Activated naive CD4-positive, alpha-beta T cell treated with Interleukin-2 at 50 U/mL for 16 hours (primary cell): ENCODE measurements at regions not wholly inside any gene's neighbourhood (a gene's known extent, or its start where the extent isn't known, plus 50 kb on each side); places are given as distances from the start of the nearest gene placed in this dataset.

Experiments
- DNase-seq: peaks from one replicate; pipeline ENCODE4 v3.0.0-alpha.2; 2020

DNA sequence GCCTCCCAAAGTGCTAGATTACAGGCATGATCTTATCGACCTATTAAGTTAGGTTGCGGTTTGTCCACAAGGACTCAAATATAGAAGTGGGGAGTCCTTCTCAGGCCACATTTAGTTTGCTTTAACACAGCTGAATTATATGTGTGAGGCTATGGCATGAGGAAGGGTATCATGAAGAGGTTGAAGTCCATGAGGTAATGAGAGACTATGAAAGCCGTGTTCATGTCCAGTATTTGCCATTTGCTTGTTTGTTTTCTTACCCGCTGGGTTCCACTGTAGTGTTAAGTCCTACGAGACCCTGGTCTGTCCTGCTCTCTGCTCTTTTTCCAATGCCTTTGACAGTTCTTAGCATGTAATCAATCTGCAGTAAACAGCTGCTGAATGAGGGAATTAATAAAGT is 1072.4 kb upstream of the EEF2KMT start:
- DNase-seq, result no peak

DNA sequence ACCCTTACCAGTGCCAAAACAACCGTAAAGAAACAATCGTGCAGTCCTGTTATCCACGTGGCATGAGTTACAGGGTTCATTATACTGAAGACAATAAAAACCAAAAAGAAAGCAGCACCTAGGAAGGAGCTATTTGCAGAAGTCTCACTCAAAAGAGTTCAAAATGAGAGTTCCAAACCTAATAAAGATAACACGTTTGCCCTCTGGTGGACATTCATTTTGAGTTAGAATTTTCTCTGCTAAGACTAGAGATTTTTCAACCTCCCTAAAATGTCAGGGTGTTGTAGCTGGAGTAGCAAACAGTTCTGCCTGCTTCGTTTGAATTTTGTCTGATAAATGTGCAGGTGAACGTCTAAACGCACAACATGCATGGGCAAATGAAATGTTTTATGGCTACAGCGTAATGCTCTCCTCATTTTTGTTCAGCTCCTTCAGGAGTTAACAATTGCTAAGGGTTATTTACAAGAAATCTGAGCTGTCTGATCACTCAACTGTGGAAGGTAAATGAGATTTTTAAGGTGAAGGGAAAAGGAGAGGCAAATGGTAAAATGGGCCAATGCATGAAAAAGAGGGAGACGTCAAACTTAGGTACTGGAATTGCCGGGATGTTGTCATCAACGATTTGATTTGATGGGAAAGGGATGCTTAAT is 1067.9 kb upstream of the EEF2KMT start:
- DNase-seq, result no peak

DNA sequence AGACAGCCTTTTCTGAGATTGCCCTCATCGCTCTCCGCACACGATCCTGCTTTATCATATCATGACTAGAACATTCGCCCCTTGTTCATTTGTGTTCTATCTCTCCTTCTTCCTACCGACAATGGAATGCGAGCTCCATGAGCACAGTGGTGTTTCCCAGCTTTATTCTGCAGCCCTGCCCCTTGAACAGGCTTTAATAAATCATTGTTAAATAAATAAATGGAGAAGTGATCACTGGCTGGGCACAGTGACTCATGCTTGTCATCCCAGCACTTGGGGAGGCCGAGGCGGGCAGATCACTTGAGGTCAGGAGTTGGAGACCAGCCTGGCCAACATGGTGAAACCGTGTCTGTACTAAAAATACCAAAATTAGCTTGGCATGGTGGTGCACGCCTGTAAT is 1063.3 kb upstream of the EEF2KMT start:
- no peak for DNase-seq

DNA sequence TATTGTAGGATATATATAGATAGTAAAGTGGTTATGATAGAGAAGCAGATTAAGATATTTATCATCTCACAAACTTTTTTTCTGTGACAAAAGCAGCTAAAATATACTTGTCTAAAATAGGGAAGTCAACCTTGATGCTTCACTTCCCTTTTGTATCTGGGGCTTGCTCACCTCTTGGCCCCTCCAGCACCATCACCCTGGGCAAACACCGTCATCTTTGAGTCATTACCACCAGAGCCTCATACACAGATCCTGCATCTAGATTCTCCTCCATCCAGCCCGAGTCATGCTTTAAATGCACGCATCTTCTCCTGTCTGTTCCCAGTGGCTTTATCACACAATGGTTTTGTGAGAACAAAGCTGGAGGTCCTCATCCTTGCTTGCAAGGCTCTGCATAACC is 1062.7 kb upstream of the EEF2KMT start:
- DNase-seq, result no peak

DNA sequence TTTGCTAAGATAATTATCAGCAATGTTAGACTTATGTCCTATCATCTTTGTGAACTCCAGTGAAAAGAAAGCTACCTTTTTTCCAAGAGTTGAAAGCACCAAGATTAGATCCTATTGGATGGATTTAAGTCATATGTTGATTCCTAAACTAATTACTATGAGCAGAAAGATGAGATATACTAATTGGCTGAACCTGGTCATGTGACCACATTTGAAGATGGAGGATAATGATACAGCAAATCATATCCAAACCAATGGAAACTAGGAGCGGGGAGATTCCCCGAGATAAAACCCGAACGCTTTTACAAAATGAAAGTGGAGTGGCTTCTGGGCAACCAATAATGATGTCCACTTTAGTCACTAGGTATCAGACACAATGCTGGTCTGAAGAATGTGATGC is 1060.2 kb upstream of the EEF2KMT start:
- no peak for DNase-seq

DNA sequence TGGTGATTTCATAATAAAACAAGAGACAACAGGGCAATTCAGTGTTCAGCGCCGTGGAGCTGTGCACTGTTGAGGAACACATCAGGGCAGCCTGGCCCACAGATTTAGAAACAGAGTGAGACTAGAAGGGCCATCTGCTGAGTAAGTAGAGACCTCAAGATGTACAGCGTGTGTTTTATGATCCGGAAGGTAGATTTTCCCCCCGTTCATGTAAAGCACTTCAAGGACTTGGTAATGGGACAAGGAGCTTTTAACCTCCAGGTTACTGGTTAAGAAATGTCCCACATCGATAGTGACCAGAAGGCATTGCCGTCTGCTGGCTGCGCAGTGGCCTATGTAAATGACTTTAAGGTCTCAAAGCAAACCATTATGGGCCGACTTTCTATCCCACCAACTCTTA is 1057.7 kb upstream of the EEF2KMT start:
- no peak for DNase-seq

DNA sequence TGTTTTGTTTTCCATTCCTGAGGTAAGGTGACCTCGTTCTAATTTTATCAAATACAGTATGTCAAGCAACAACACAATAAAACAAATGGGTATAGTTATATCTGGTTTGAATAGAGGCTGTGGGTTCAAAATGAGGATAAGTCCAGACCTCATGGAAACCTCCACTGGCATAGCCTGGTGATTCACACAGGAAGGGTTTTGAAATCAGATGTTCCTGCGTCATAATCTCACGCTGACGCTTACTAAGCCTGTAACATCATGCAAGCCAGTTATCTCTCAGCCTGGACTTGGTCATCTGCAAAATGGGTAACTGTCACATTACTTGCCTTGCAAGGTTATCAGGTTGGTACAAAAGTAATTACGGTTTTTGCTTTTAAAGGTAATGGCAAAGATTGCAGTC is 1056.3 kb upstream of the EEF2KMT start:
- no peak for DNase-seq

DNA sequence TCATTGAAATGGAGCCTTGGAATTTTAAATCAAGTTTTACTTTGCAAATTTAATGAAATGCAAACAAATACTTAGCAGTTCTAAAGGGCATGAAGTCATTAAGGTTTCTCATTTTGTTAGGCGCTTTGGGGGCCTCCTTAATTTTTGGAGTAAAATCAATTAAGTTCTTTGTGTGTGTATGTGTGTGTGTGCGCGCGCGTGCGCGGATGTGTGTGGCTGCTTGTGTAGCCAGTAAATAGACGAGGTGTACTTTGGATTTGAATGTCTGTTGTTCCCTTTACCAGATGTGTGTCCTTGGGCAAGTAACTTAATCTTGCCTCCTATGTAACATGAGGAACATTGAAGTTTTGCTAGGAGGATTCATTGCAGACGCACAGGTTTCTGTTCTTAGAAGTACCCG is 1051.4 kb upstream of the EEF2KMT start:
- no peak for DNase-seq

DNA sequence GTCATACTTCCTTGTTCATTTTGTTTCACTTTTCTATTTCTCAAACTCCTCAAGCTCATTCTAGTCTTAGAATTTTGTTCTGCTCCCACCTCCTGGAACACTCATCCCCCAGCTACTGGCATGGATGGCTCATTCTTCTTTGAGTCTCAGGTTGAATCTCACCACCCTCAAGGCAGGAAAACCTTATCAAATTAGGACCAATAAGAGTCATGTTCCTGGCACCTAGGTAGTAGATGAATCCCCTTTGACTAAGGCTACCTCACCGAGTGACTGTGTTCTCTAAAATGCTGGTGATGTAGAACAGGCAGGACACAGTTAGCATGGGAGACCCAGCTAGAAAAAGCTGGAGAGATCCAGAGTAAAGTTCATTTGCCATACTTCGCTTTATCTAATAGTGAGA is 1050.8 kb upstream of the EEF2KMT start:
- DNase-seq, result no peak

DNA sequence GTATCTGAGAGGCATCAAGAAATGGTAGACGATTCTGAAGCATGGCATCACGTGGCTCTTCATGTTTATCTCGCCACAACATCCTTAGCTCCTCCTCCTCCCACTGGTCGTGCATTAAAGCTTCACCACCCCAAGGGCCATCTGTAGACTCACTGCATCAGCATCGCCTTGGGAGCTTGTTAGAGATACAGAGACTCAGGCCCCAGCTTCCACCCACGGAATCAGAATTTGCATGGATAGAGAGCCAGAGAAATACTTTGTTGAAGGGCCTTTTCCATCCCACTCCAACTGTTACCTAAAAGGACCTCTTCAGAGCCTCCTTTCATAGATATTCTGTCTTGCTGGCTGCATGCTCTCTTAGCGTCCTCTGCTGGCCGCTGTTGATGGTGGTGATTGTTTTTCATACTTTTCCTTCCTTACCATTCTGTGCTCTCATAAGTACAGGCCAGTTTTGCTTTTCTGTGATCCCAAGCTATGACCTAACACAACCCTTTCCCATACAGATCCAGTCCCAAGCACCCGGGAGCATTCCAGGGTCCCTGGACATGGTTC is 1049.4 kb upstream of the EEF2KMT start:
- DNase-seq, result no peak

DNA sequence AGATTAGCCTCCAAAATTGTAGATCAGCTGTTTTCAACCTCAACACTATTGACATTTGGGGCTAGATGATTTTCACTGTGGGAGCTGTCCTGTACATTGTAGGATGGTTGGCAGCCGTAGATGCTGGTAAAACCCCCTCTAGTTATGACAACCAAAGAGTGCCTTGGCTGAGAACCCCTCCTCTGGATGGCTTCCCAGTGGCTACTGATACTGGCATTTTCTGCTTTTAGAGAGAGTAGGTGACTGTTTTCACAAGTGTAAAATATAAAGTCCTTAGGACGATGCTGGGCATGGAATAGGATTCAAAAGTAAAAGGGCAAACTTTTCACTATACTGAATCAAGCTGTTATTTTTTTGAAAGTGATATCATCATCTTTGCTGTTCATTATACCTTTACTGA is 1048.8 kb upstream of the EEF2KMT start:
- no peak for DNase-seq

DNA sequence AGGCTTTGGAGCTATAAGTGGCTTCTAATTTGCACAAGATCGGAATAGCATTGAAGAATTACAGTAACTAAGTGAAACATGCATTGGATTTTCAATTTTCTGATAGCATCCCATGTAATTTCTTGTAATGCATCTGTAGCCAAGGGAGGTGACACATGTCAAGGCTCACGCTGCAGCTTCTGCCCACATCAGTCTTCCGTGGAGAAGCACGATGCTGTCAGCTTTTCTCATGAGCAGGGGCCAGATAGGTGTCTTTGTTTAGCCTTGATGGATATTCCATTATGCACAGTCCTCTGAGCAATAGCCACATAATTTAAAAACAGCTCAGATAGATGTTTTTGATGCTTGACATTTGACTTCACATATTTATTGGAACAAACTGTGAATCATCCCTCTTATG is 1046.9 kb upstream of the EEF2KMT start:
- no peak for DNase-seq

DNA sequence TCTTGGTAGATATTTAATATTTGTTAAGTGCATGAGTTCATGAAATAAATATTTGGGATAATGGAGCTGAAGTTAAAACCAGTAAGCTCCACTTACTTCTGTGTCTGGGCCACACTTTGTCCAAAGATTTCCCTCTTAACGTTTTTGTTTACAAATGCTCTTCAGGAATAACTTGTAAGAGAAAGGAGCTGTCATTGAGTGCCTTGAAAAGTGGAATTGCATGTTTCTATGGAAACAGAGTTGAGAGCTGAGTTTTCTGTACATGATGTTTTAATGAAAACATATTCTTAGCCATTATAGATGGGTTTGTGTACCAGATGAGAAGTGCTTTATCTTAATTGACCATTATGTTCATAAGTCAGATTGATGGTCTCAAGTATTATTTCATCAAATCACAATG is 1045.4 kb upstream of the EEF2KMT start:
- DNase-seq, result no peak

DNA sequence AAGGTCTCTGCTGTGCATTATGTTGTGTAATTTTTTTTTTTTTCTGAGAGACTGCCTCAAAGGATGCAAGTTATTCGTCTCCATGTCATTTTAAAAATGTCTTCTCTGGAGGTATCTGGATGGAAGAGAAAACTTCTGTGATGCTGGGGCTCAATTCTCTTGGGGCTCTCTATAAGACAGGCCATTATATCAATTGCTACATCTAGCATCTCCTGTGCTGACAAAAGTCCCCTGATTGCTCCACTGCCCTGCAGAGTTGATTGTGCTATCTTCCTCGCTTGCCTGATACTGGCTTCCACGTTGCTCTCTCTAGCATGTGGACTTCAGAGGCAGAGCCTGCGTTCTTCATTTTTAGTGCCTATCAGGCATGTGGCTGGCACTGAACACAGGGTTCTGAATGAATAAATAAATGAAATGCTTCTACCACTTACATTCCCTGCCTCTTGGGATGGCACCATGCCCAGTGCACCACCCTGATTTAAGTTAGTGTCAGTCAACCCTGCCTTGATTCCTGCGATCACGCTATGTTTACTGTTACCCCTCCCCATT is 1035.5 kb upstream of the EEF2KMT start:
- no peak for DNase-seq

DNA sequence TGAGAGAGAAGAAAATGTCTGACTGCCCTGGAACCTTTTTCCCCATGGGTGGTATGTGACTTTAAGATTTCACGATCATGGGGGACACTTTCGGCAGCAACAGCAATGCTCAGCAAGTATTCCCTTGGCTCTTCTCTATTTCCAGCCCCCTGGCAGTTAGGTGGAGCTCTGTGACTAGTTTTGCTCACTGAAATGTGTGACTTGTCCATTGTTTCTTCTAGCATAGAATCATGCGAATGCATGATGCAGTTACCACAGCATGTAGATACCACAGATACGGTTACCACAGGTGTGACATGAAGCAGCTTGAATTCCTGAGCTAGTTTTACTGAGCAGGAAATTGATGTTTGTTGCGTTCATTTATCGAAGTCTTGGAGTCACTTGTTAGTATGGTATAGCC is 1034.5 kb upstream of the EEF2KMT start:
- no peak for DNase-seq

DNA sequence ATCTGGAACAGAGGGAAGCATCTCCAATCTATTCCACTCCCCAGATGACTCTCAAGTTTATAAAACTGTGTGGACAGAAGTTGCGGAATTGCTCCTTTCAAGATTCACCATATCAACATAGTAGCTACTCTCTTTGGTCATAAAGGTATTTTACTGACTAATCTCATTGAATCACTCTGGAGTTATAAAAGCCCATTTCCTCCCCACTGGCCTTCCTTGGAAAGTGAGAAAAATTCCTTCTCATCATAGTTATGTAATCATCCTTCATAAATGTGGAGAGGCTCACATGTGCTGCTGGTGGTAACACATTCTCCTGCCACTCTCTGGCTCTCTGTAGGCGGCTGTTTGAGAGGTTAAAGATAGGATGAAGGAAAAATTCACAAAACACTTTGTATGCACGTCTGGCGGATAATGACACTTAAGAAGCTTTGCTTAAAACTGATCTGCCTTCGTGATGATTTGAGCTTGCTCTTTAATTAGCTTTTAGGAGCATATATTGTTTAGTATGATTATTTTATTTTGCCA is 1034.0 kb upstream of the EEF2KMT start:
- DNase-seq, result no peak

DNA sequence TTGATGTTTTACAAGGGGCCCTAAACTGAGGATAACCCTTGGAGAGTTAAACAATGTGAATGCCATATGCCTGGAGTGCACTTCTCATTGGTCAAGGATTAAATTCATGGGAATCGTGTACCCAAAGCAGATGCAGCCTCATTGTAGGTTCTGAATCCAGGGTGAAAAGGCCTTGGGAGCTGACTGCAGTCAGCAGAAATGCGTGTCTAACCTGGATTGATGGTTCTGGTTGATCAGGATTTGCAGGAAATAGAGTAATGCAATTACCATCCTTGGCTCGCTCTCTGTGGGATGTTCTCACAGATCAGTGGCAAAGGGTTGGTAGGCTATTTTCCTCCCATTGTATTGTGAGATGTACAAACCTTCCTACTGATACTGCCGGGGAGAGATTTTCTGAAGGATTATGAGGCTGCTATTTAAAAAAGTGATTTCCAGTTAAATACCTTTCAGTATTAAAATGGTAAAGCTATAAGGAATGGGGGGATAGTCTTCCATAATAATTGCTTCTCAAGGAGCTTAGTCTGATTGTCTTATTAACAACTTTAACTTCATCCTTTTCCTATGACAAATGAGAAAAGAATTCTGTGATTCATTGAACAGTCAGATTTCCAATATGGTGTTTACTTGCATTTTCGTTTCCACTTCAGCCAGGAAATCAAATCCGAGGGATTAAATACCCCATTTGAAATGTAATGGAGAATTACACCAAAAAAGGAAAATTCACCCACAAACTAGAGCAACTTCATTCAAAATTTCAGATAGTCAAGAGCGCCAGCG is 1028.1 kb upstream of the EEF2KMT start:
- DNase-seq, result no peak

DNA sequence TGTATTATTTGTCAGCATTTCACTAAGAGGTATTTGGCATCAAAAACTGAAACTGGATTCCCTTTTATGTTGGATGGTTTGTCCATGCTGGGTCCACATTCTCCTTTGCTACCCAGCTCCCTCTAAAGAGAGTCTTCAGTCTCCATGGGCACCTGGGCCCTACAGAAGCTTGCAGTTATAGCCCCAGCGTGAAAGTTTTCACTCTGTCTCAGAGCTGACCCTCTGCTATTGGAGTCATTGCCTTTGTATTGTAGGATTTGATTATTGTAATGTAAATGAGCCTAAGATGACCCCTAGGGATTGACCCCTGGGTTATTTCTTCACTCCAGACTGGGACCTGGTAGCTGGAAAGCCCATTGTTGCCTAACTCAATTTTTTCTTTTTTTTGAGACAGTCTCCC is 1026.5 kb upstream of the EEF2KMT start:
- no peak for DNase-seq

DNA sequence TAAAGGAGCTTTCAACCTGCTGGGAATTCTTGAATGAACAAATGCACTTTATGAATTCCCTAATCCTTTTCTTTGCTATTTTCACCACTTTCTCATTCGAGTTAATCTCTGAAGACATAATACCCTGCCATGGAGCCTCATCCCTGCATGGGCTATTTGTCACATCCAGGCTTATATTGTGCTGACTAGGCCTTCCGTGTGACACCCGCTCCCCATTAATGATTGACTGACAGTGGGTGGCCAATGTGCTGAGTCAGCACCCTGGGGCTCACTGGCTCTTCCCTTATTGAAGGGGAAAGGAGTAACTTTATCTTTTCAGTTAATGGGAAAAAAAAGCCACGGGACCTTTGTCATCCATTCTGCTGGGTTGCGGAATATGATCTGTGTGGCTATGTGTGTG is 1024.8 kb upstream of the EEF2KMT start:
- DNase-seq, result no peak

DNA sequence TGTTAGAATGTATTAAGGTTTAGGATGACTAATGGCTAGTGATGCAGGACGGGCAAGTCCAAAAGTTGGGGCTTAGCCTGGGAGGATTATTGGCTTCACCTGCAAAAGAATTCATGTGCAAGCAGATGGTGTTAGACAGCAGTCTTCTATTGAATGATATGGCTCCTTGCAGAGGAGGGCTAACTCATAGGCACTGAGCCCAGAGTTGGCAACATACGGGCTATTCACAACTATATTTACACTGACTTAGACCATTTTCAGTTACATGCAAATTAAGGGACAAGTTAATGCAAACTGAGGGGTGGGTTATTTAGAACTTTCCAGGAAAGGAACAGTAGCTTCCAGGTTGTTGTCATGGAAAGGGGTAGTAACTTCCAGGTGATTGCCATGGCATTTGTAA is 1017.1 kb upstream of the EEF2KMT start:
- DNase-seq, result no peak

DNA sequence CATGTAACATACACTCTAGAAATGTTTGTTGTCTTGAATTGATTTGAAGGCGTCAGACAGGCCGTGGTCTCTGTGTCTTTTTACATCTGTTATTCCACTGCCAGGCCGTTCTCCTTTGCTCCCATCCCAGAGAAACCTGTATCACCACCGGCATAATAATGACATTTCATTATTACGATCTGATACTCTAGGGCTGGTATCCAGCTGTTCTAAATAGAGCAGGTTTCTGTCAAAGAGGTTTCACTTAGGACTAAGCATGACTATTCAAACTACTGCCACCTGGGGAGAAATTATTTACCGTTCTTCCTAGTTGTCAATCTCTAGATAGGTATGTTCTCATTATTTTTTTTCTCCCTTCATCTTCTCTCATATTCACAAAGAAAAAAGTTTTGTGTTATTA is 1016.2 kb upstream of the EEF2KMT start:
- no peak for DNase-seq

DNA sequence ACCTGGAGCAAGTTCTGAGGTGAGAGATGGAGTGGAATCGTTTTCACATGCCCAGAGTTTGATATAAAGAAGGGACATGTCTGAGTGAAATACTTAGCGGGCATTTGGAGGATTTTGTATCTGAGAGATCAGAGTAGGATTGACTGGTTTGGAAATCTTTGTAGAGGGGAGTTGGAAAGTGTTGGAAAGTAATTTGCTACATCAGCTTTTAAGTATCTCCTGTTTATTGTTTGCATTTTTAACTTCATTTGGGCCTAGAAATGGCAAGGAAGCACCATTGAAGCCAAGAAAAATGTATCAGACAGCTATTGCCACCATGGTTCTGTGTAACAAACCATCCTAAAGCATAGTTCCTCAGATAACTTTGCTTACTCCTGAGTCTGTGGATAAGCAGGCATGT is 1015.1 kb upstream of the EEF2KMT start:
- DNase-seq, result no peak

DNA sequence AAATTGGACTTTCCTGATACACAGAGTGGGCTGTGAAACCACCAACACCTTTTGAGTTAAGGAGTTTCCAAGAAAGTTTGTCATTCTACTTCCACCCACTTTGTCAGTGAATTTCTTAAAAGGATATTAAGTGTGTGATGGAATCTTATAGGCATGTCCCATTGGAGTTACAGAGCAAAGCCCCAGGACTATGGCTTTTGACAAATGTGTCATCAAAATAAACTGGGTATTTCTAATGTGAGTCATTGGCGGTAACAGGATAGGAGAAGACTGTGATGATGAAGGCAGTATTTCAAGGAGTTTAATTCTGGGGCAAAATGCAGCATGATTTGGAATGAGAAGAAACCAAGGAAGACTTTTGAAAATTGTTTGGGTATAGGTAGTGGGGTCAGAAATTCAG is 1013.8 kb upstream of the EEF2KMT start:
- DNase-seq, result no peak

DNA sequence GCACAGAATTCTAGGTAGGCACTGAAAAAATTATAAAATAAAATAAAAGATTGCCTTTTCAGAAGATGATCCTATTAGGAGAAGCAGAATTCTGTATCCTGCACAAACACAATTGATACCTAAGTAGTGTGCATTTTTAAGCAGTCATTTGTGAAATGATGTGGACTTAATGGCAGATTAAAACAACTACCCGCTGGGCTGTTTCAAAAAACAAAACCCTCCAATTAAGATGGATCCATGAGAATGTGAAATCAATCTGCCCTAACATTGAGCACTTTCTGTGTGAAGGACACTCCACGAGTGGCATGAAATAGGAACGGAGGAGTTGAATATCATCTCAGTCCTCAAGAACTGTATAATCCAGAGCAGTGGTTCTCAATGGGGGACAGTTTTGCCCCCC is 1012.8 kb upstream of the EEF2KMT start:
- DNase-seq, result no peak
